ENCODE measurements at regions not wholly inside any gene's neighbourhood (a gene's known extent, or its start where the extent isn't known, plus 50 kb on each side); places are given as distances from the start of the nearest gene placed in this dataset.

DNA sequence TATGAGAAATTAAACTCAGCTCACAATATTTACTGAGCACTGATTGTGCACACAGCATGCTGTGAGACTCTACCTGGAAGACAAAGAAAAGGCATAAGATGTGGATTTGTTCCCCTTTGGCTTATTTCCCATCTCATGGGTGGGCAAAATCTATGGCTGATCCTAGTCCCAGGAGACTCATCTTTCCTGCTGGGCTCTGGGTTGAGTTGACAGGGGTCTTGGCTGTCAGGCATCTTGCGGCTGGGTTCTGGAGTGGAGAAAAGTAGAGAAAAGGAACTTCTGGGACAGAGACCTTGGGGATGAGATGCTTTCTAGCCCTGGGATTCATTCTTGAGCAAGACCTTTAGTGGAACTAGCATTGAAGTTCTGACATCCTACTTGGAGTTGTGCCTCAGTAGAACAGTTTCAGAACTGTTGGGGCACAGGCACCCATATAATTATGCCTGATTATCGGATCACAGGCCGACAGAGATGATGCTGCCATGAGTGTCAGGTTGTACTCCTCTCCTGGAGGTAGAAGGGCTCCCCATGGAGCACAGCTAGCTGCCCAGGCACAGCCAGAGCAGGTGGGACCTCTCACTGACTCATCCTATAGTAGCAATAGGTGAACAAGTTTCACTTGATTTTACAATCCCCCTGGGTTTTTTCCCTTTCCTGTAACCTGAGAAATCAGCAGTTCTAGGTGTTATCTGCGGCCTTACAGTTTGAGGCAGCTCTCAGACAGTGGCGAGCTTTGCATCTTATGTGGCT, 260.9 kb downstream of the CYRIA start:
- no peak for TF ChIP-seq TAF1 (IDR thresholded peaks at IDR 0.05; ENCODE audit: borderline replicate concordance, insufficient read depth, low read length)
- TF ChIP-seq FOXP2 (optimal IDR thresholded peaks at IDR 0.05; ENCODE audit: borderline replicate concordance, extremely low read depth, extremely low read length, insufficient read depth) = no peak

DNA sequence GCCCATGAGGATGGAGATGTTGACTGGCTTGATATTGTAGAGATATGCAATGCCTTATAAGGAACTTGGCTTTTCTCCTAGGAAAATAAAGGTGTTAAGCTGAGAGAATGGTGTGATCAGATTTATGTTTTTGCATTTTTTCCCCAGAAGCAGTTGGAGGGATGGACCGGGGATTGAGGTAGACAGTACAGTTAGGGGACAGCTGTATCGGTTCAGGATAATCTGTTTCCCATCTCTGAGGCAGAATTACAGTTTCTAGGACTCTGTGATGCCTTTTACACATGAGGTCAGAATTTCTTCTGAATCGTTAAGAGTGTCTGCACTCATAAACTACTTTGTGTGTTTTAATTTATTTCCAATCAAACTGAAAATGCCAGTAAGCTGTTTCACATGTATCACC, 261.5 kb downstream of the CYRIA start:
- TF ChIP-seq TAF1 (IDR thresholded peaks at IDR 0.05; ENCODE audit: borderline replicate concordance, insufficient read depth, low read length) (no peak), POLR2AphosphoS5 (IDR thresholded peaks at IDR 0.05; ENCODE audit: low read depth, low read length) (no peak), FOXP2 (optimal IDR thresholded peaks at IDR 0.05; ENCODE audit: borderline replicate concordance, extremely low read depth, extremely low read length, insufficient read depth) (no peak), SIN3A (IDR thresholded peaks at IDR 0.05; ENCODE audit: borderline replicate concordance, insufficient read depth, low read length) (no peak)
- TF ChIP-seq, protein P1, sequence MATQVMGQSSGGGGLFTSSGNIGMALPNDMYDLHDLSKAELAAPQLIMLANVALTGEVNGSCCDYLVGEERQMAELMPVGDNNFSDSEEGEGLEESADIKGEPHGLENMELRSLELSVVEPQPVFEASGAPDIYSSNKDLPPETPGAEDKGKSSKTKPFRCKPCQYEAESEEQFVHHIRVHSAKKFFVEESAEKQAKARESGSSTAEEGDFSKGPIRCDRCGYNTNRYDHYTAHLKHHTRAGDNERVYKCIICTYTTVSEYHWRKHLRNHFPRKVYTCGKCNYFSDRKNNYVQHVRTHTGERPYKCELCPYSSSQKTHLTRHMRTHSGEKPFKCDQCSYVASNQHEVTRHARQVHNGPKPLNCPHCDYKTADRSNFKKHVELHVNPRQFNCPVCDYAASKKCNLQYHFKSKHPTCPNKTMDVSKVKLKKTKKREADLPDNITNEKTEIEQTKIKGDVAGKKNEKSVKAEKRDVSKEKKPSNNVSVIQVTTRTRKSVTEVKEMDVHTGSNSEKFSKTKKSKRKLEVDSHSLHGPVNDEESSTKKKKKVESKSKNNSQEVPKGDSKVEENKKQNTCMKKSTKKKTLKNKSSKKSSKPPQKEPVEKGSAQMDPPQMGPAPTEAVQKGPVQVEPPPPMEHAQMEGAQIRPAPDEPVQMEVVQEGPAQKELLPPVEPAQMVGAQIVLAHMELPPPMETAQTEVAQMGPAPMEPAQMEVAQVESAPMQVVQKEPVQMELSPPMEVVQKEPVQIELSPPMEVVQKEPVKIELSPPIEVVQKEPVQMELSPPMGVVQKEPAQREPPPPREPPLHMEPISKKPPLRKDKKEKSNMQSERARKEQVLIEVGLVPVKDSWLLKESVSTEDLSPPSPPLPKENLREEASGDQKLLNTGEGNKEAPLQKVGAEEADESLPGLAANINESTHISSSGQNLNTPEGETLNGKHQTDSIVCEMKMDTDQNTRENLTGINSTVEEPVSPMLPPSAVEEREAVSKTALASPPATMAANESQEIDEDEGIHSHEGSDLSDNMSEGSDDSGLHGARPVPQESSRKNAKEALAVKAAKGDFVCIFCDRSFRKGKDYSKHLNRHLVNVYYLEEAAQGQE (IDR thresholded peaks at IDR 0.05; ENCODE audit: insufficient read depth in 1 of 2, low read depth in 2 of 2, low read length in 2 of 2) = no peak

DNA sequence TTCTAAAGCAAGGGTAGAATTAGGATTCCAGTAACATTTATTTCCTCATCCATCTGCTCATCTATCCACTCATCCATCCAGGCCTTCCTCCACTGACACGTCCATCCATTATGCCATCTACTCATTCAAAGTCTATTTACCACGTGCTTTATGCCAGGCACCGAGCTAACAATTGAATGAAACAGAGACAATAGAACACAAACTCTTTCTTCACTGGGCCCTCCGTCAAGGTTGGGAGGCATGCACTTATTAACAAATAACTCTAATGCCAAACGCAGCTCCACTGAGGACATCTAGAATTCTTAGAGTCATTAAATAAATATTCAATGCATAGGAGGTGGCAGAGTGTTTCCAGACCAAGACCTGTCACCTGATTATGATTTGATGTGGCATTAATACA, 262.7 kb downstream of the CYRIA start:
- TF ChIP-seq SIN3A (IDR thresholded peaks at IDR 0.05; ENCODE audit: borderline replicate concordance, insufficient read depth, low read length) = no peak
- TF ChIP-seq POLR2AphosphoS5 (IDR thresholded peaks at IDR 0.05; ENCODE audit: low read depth, low read length) = no peak
- TF ChIP-seq, protein P1 (IDR thresholded peaks at IDR 0.05; ENCODE audit: insufficient read depth in 1 of 2, low read depth in 2 of 2, low read length in 2 of 2) = no peak

- TF ChIP-seq FOXP2 (optimal IDR thresholded peaks at IDR 0.05; ENCODE audit: borderline replicate concordance, extremely low read depth, extremely low read length, insufficient read depth) (no peak), TAF1 (IDR thresholded peaks at IDR 0.05; ENCODE audit: borderline replicate concordance, insufficient read depth, low read length) (no peak), POLR2AphosphoS5 (IDR thresholded peaks at IDR 0.05; ENCODE audit: low read depth, low read length) (no peak), SIN3A (IDR thresholded peaks at IDR 0.05; ENCODE audit: borderline replicate concordance, insufficient read depth, low read length) (no peak)
- TF ChIP-seq, protein P1 (IDR thresholded peaks at IDR 0.05; ENCODE audit: insufficient read depth in 1 of 2, low read depth in 2 of 2, low read length in 2 of 2) = no peak
Observed at GRCh38 chr2:16401761-16402300, 263.8 kb downstream of the CYRIA start.

DNA sequence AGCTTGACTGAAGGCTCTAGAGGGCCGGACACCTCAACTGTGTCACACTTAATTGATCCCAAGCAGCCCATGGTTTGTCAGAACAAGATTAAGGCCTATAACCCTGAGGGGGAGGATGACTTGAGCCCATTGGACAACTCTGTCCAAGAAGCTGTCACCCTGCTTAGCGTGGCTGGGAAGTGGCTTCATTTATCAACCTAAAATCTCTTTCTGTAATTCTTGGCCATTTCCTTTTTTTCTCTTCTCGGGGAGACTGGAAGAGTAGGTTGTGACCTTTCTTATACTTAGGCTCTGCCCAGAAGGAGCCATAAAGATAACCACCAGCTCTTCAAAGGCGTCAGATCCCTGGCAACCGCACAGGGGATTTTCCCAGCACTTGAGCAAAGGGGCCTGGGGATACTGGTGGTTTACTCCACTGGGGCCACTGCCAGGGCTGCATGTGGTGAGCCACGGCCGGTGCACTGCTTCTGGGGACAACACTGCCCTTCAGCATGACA, 265.5 kb downstream of the CYRIA start:
- TF ChIP-seq TAF1 (IDR thresholded peaks at IDR 0.05; ENCODE audit: borderline replicate concordance, insufficient read depth, low read length) (no peak), SIN3A (IDR thresholded peaks at IDR 0.05; ENCODE audit: borderline replicate concordance, insufficient read depth, low read length) (no peak), POLR2AphosphoS5 (IDR thresholded peaks at IDR 0.05; ENCODE audit: low read depth, low read length) (no peak), FOXP2 (optimal IDR thresholded peaks at IDR 0.05; ENCODE audit: borderline replicate concordance, extremely low read depth, extremely low read length, insufficient read depth) (no peak)
- TF ChIP-seq, protein P1 (IDR thresholded peaks at IDR 0.05; ENCODE audit: insufficient read depth in 1 of 2, low read depth in 2 of 2, low read length in 2 of 2) = no peak
